Suprapubic skin (tissue), 4 donors: ENCODE measurements at regions not wholly inside any gene's neighbourhood (a gene's known extent, or its start where the extent isn't known, plus 50 kb on each side); places are given as distances from the start of the nearest gene placed in this dataset.

ENCODE experiments used
- DNase-seq, 2 donors: peaks; one replicate each; pipeline ENCODE4 v3.0.0-alpha.2; 2019; ENCODE audit warnings: low spot score in 2 of 2
- H3K27ac ChIP-seq: fragments of 200-600 bp; sonication (generic); one replicate; pipeline ENCODE4 v1.5.1; 2019
- H3K27me3 ChIP-seq: fragments of 200-600 bp; sonication (generic); one replicate; pipeline ENCODE4 v1.5.1; 2019
- H3K36me3 ChIP-seq: fragments of 200-600 bp; sonication (generic); one replicate; pipeline ENCODE4 v1.5.1; 2019
- H3K4me1 ChIP-seq: fragments of 200-600 bp; sonication (generic); one replicate; pipeline ENCODE4 v1.5.1; 2019
- H3K4me3 ChIP-seq: fragments of 200-600 bp; sonication (generic); one replicate; pipeline ENCODE4 v1.5.1; 2019; ENCODE audit warnings: mild to moderate bottlenecking
- H3K9me3 ChIP-seq: fragments of 200-600 bp; sonication (generic); one replicate; pipeline ENCODE4 v1.5.1; 2019
- EP300 ChIP-seq: sonication (generic); formaldehyde crosslinking; IDR thresholded peaks from one replicate; pipeline ENCODE4 v1.6.1; 2017; ENCODE audit warnings: antibody characterized with exemption
- POLR2A ChIP-seq, 2 donors: fragments of 450-650 bp; IDR thresholded peaks; one replicate each; pipeline ENCODE4 v1.6.1; 2017; ENCODE audit warnings: antibody characterized with exemption in 2 of 2, mild to moderate bottlenecking in 2 of 2, moderate library complexity in 2 of 2
- POLR2AphosphoS5 ChIP-seq, 3 donors: sonication (generic); formaldehyde crosslinking; IDR thresholded peaks; one replicate each; pipeline ENCODE4 v1.6.1; 2017; ENCODE audit warnings: antibody characterized with exemption in 3 of 3
- WGBS: methylation state at CpG from one replicate; pipeline ENCODE4 v1.1.5; 2018; 5-methylcytosine and 5-hydroxymethylcytosine counted together
- TF ChIP-seq, protein P1 (sequence below), 2 donors: fragments of 200-600 bp in 1 of 2; fragments of 450-650 bp in 1 of 2; sonication (generic) in 1 of 2; IDR thresholded peaks; one replicate each; pipeline ENCODE4 v1.5.1; 2016 to 2019; ENCODE audit warnings: antibody characterized with exemption in 2 of 2, mild to moderate bottlenecking in 1 of 2, moderate library complexity in 1 of 2

DNA sequence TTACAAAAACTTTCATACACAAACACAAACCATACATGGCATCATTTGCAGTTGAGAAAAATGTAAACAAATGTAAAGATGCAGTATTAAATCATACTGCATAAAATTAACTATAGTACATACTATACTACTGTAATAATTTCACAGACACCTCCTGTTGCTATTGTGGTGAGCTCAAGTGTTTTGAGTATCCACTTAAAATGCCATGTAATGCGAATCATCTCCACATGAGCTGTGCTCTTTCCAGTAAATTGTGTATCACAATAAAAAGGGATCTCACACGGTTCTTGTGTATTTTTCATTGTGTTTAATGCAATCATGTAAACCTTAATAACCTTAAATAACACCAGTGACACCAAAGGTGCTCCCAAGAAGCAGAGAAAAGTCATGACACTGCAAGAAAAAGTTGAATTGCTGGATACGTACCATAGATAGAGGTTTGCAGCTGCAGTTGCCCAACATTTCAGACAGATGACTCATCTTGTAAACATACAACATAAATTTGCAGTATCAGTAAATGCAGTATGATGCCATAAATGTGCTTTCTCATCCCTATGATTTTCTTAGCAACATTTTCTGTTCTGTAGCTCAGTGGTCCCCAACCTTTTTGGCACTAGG is 166.6 kb downstream of the RAP2A start:
- no peak for DNase-seq
- Histone ChIP-seq H3K9me3 (no peaks in the 10 kb centered on the region), H3K4me1 (no peaks in the 10 kb centered on the region), H3K27ac (no peak overlapping the region), H3K36me3 (no peaks in the 10 kb centered on the region), H3K27me3 (no peaks in the 10 kb centered on the region), H3K4me3 (no peak overlapping the region)
- TF ChIP-seq POLR2A (IDR thresholded peaks at IDR 0.05): no peak
- TF ChIP-seq POLR2AphosphoS5 (IDR thresholded peaks at IDR 0.05): no peak
- TF ChIP-seq, protein P1, sequence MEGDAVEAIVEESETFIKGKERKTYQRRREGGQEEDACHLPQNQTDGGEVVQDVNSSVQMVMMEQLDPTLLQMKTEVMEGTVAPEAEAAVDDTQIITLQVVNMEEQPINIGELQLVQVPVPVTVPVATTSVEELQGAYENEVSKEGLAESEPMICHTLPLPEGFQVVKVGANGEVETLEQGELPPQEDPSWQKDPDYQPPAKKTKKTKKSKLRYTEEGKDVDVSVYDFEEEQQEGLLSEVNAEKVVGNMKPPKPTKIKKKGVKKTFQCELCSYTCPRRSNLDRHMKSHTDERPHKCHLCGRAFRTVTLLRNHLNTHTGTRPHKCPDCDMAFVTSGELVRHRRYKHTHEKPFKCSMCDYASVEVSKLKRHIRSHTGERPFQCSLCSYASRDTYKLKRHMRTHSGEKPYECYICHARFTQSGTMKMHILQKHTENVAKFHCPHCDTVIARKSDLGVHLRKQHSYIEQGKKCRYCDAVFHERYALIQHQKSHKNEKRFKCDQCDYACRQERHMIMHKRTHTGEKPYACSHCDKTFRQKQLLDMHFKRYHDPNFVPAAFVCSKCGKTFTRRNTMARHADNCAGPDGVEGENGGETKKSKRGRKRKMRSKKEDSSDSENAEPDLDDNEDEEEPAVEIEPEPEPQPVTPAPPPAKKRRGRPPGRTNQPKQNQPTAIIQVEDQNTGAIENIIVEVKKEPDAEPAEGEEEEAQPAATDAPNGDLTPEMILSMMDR (IDR thresholded peaks at IDR 0.05): no peak
- no peak for TF ChIP-seq EP300
- 47% methylated on average over 3 of the region's 3 CpGs for WGBS

DNA sequence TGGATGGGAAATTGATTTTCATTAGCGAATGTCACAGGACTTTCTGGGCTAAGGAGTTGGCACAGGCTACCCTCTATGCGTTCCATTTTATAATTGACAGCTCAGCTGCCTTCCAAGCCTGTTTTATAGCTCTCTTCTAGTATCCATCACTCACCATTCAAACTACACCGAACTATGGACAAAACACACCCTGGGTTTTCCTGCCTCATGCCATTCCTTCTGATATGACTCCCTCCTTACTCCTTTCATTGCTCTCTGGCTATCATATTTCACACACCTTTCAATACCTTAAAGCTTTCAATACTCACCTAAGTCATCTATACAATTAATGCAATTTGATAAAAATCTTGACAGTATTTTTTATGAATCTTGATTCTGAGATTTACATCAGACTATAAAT is 181.3 kb downstream of the RAP2A start:
- no peak for TF ChIP-seq POLR2AphosphoS5 (IDR thresholded peaks at IDR 0.05)
- TF ChIP-seq POLR2A (IDR thresholded peaks at IDR 0.05): no peak
- TF ChIP-seq EP300: no peak
- TF ChIP-seq, protein P1 (IDR thresholded peaks at IDR 0.05): no peak
- H3K27ac ChIP-seq: no peak overlapping the region
- no peaks in the 10 kb centered on the region for H3K36me3 ChIP-seq
- DNase-seq: no peak
- no peak overlapping the region for H3K4me3 ChIP-seq
- no peaks in the 10 kb centered on the region for H3K27me3 ChIP-seq
- no peaks in the 10 kb centered on the region for H3K4me1 ChIP-seq
- 55% methylated on average over 3 of the region's 3 CpGs for WGBS
- H3K9me3 ChIP-seq: no peaks in the 10 kb centered on the region

DNA sequence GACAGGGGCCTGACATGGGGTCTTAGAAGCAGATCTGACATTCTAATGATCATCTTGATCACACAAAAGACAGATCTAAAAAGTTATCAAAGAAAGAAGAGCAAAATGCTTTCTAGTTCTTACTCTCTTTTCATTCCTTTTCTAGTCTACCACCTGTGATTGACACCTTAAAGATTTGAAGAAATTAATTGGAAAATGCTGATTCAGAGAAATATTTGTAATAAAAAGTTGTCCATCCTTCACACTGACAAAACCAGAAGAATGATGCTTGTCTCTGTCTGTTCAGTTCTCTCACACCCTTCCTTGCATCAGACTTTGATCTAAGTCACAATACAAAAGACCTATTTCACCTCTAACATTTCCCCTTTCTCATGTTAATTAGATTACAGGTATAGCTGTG is 182.4 kb downstream of the RAP2A start:
- no peak for DNase-seq
- Histone ChIP-seq H3K4me1 (no peaks in the 10 kb centered on the region), H3K9me3 (no peaks in the 10 kb centered on the region), H3K36me3 (no peaks in the 10 kb centered on the region), H3K27ac (no peak overlapping the region), H3K4me3 (no peak overlapping the region), H3K27me3 (no peaks in the 10 kb centered on the region)
- TF ChIP-seq EP300 (no peak), POLR2AphosphoS5 (IDR thresholded peaks at IDR 0.05) (no peak), POLR2A (IDR thresholded peaks at IDR 0.05) (no peak)
- TF ChIP-seq, protein P1 (IDR thresholded peaks at IDR 0.05): no peak

DNA sequence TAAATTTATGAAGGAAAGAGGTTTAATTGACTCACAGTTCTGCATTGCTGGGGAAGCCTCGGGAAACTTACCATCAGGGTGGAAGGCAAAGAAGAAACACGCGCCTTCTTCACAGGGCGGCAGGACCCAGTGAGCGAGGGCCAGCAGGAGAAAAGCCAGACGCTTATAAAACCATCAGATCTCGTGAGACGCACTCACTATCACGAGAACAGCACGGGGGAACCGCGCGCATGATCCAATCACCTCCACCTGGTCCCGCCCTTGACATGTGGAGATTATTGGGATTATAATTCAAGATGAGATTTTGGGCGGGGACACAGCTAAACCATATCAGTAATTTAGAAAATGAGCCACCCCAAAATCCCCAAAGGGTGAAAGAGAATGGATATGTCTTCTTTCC is 187.1 kb downstream of the RAP2A start:
- Histone ChIP-seq H3K4me3 (no peak overlapping the region), H3K27me3 (no peaks in the 10 kb centered on the region), H3K4me1 (no peaks in the 10 kb centered on the region), H3K36me3 (no peaks in the 10 kb centered on the region), H3K9me3 (no peaks in the 10 kb centered on the region), H3K27ac (no peak overlapping the region)
- WGBS: 92% methylated on average over 15 of the region's 15 CpGs
- TF ChIP-seq EP300 (no peak), POLR2A (IDR thresholded peaks at IDR 0.05) (no peak), POLR2AphosphoS5 (IDR thresholded peaks at IDR 0.05) (no peak)
- TF ChIP-seq, protein P1 (IDR thresholded peaks at IDR 0.05): no peak
- DNase-seq: no peak

DNA sequence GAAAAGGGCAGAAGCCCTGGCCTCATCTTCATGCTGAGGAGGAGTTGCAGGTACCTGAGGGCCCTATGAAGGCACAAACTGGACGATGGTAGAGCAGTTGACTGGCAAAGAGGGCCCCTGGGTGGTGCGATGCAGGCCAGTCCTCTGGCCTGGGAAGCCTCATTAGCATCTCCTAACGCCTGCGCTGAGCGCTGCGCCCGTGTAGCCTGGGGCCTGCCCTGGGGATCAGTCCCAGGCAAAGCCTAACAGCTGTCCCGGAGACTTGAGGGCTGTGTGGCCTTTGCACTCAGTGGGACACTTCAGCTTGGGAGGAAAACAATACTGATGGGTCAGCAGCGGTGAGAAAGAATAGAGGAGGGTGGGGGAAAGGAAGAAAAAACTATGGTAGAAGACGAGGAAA is 187.7 kb downstream of the RAP2A start:
- Histone ChIP-seq H3K4me3 (no peak overlapping the region), H3K9me3 (no peaks in the 10 kb centered on the region), H3K36me3 (no peaks in the 10 kb centered on the region), H3K4me1 (no peaks in the 10 kb centered on the region), H3K27ac (no peak overlapping the region), H3K27me3 (no peaks in the 10 kb centered on the region)
- 59% methylated on average over 10 of the region's 10 CpGs for WGBS
- no peak for TF ChIP-seq POLR2A (IDR thresholded peaks at IDR 0.05)
- no peak for DNase-seq

DNA sequence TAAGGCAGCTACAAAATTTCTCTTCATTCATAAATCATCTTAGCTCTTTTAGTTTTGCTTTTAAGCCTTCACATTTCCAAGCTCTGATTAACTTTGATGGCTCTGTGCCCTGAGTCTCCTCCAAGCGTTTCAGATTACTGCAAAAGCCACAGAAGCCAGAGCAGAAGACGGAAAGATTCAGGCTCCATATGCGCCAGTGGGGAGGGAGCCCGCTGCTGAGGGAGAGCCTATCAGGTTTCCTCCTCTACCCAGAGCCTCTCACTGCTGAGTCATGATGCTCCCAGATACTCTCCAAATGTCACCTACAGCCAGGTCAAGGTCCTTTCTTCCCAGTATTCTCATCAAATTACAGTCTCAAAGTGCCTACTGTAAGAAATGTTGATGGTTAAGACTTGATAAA is 193.6 kb downstream of the RAP2A start:
- H3K36me3 ChIP-seq: no peaks in the 10 kb centered on the region
- no peak for DNase-seq
- no peak overlapping the region for H3K27ac ChIP-seq
- H3K9me3 ChIP-seq: peaks cover 3% of the 10 kb centered on the region
- TF ChIP-seq, protein P1 (IDR thresholded peaks at IDR 0.05): no peak
- no peak for TF ChIP-seq POLR2A (IDR thresholded peaks at IDR 0.05)
- no peak for TF ChIP-seq EP300
- no peak for TF ChIP-seq POLR2AphosphoS5 (IDR thresholded peaks at IDR 0.05)
- no peaks in the 10 kb centered on the region for H3K27me3 ChIP-seq
- H3K4me1 ChIP-seq: no peaks in the 10 kb centered on the region
- whole genome bisulfite sequencing: 30% methylated on average over 4 of the region's 4 CpGs
- no peak overlapping the region for H3K4me3 ChIP-seq
